ENCODE measurements at regions not wholly inside any gene's neighbourhood (a gene's known extent, or its start where the extent isn't known, plus 50 kb on each side); places are given as distances from the start of the nearest gene placed in this dataset.

DNA sequence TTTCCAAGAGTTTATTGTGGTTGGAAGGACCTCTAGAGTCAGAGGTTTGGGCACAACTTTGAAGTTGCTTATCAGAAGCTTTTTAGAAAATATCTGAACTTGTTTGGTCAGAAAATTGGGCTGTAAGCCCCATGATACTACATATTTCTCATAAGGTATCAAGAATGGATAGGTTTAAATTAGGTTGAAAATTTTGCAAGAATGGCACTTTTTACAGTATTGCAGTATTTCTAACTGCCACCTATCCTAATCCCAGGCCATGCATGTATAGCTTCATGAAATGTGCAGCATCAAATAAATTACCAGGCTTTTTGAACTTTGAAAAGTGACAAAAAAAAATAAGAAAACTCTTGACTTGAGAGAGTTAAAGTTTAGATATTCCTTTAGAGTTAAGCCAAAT lies 367.2 kb downstream of the FIGN start:
- no peak for DNase-seq (ENCODE audit: low read depth)

DNA sequence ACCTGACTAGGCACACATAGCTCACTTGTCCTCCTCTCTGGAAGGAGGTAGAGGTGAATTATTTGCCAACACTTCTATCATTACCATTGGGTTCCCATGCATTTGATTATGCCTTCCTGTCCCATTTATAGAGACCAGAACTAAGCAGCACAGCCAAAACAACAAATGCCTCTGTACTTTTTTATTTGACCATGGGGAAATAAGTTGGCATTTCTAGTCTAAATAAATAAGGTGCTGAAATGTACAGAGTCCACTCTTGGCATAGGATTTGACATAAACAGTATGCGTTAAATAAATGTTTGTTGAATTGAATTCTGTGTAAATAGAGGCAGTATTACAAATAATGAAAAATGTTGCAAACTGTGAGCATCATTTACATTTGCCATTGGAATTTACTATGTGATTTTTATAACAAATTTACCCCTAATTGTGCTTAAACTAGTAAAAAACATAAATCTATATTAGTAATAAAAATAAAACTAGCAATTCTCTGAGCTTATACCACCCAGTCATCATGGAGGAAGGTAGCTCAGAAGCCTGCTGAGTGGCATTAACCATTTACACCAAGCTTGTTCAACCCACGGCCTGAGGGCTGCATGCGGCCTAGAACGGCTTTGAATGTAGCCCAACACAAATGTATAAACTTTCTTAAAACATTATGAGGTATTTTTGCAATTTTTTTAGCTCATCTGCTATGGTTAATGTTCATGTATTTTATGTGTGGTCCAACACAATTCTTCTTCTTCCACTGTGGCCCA lies 367.8 kb downstream of the FIGN start:
- no peak for DNase-seq (ENCODE audit: low read depth)

DNA sequence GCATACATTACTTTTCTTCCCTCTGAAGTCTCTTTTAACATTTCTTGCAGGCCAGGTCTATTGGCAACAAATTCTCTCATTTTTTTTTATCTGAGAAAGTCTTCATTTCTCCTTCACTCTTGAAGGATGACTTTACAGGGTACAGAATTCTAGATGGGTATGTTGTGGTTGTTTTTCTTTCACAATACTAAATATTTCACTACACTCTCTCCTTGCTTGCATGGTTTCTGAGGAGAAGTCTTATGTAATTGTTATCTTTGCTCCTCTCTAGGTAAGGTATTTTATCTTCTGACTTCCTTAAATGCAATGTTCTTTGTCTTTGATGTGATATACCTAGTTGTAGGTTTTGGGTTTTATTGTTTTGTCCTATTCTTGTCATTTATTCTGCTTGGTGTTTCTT lies 371.1 kb downstream of the FIGN start:
- DNase-seq (ENCODE audit: low read depth), result no peak

DNA sequence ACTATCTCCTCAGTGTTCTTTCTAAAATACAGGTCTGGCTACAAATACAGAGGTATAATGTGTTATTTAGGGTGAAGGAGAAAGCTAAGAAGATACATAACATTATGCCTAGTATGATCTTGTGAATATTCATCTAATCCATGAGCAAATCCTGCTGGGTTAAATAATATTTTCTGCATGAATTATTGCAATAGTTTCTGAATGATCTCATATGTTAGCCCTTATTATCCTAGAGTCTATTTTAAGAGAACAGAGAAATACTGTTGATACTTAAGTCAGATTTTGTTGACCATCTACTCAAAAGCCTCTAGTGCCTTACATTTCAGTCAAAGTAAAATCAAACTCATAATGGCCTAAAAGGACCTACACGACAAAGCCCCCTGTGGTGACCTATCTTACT lies 382.3 kb downstream of the FIGN start:
- no peak for DNase-seq (ENCODE audit: low read depth)

DNA sequence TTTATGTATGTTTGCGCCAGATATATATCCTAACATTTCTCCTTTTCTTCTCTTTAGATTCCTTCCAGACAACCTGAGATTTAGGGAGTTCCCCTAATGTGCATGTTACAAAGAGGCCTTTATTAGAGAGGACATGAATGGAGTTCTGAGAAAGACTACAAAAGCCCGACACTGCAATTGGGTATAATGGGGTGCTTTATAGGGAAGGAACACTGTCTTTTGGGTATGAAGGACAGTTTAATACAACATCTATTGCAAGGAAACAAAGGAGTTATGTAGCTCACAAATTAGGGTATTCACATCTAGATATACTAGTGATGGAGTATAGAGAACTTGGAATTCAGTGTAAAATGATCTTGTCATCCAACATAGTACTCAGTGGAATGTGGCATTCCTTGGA lies 383.8 kb downstream of the FIGN start:
- DNase-seq (ENCODE audit: low read depth), result no peak

DNA sequence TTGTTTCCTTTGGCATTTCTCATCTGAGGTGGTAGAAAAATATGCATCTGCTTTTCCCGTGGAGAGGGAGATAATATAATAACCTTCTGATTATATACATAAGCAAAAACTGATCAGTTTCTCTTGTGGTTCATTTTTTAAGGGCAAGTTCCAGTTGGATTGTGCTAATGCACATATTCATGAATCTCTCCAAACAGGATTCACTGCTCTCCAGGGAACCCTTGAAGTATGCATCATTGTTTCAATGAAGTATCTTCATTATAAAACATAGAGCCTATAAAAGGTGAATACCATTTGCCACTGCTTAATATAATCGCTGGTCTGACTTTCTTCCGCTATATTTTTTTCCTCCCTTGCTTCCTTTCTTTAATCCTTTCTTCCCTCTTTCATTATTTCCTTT lies 384.7 kb downstream of the FIGN start:
- DNase-seq (ENCODE audit: low read depth), result no peak

DNA sequence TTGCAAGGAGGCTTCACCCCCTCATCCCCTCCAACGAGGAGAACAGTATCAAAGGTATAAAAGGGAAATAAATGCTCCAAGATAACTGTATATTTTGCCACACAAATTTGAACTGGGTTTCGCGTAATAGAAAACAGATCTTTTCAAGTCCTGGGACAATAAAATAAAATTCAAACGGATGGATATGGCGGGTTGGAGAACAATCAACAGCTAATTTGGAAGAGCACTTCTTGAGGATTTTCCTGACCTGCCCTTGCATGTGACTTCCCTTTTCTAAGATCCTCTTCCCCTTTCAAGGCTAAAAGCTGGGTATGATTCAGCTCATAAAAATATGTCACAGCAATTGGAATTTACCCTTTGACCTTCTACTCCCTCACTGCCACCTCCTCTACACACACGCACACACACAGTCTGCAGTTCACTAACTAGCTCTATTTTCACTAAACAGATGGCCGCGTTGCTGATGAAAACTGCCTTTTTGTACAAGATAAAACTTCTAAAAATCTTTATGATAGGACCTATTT lies 386.9 kb downstream of the FIGN start:
- no peak for DNase-seq (ENCODE audit: low read depth)

DNA sequence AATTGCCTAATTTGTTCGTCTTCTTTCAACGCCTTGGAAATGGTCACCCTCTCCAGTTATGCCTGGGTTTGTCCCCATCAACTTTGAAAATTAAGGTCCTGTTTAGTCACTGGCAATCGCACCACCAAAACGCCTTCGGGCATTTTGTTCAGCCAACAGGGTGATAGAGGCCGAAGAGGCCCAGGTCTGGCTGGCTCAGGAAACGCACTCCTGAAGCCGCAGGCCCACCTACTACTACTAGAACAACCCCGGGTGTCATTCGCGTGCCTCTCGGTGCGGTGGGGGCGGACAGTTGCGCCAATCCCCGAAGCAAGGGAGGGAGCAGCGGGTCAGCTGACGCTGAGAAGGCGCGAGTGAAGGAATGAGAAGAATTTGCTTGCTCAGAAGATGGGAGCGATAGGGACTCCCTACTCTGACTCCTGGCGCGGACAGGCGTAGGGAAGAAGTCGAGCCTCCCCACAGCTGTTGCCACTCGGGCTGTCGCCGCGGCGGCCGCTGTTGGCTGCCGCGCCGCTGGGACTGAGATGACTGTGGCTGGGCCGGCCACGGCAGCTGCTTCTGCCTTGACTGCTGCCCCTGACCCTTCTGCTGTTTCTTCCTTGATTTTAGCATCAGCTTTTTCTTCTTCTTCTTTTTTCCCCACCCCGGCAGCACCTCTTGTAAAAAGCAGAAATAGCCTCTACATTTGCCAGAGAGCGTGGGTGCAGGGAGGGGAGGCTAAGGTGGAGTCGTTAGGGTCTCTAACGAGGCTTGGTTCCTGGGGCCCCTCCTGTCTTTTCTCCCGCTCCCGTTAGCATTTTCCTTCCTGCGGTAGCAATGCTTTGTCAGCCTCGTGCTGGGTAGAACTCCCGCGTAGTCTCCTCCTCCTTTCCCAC lies 387.6 kb downstream of the FIGN start:
- DNase-seq (ENCODE audit: low read depth), result no peak

DNA sequence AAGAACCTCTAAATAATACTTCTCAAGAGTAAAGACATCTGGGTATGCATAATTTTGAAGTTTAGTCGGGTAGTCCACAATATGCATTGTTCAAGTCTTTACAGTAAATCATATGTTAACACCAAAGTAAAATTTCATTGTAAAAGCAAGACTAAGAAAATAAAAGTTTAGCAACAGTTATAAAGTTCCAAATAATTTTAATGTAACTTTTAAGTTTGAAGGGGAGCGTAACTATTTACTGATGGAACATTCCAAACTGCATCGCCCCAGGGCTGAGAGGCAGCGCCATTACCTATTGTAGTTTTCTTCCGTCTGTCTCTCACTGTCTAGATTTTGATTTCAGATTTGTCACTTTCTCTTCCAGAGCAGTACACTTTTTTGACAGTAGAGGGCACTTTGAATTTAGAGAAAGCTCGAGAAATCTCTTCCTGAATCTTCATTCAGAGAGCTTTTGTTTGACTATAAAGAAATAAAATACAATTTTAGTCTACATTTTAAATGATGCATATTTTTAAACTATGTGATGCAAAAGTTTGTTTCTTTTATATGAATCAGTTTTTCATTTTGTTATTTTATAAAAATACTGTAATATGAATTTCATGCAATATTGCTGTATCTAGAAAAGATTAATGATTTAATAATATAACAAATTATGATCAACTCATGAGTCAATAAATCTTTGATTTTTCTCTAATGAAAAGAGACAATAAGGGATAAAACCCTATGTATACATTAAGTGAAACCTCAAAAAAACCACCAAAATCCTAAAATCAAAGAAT lies 389.8 kb downstream of the FIGN start:
- DNase-seq (ENCODE audit: low read depth), result no peak

DNA sequence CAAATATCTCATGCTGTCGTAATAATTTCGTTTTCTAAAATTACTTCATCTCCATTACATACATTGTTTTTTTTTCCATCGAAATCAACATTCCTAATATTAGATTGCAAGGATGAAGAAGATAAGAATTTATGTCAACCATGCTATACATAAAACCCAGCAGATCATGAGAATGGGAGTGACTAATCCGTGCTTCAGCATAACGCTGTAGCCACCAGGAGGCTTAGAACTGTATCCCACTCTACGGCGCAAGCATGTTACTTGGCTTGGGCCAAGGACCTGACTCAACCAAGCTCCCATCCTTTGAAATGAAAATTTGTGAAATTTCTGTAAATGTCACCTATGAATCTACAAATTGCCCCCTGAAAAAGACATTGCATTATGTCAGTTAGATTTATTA lies 392.5 kb downstream of the FIGN start:
- DNase-seq (ENCODE audit: low read depth), result no peak

DNA sequence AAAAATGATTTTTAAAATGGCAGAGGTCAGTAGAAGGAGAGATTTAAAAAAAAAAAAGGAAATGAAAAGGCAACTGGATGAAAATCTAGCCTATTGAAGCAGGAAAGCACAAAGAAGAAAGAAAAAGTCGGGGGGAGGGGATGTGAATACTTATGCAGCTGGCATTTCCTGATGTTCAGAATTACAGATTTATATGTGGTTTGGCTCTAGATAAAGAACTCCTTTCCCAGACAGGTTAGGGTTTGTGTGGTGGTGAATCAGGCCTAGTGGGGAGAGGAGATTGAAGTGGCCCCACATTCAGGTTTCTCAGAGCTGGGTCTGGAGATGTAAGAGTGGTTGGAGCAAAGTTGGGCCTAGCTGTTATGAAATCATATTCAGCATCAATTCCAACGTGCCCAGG lies 394.4 kb downstream of the FIGN start:
- DNase-seq (ENCODE audit: low read depth), result no peak

DNA sequence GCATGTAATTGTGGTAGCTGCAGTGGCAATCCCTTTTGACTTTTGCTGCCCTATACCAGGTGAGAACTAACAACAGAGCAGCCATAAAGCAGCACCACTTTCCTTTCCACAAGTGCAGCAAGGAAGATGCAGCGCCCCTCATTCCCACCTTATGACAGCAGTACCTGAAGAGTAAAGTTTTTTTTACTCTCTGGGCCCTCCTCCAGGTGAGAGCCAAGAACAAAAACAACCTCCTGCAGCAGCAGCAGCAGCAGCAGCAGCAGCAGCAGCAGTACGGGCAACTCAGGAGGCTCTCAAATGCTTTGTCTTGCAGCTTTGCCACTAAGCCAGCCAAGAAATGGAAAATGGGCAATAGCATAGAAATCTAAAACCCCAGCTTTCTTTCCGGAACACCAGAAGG lies 397.5 kb downstream of the FIGN start:
- DNase-seq (ENCODE audit: low read depth), result no peak

DNA sequence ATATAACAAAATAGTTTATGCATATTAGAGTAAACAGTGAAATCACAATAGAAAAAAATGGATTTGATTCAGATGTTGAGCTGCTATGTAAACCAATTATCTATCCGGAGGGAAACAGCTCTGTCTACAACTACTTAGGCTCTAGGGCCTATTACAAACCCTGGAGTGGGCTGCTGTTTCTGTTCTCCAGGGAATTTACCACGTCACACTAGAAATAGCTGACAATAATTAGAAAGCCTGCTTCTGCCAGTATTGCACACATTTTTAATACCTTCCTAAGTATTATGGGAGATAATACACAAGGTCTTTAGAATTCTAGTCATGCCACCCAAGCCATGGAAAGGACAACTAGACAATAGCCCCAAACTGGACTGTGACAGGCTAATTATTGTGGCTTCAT lies 411.1 kb downstream of the FIGN start:
- no peak for DNase-seq (ENCODE audit: low read depth)

DNA sequence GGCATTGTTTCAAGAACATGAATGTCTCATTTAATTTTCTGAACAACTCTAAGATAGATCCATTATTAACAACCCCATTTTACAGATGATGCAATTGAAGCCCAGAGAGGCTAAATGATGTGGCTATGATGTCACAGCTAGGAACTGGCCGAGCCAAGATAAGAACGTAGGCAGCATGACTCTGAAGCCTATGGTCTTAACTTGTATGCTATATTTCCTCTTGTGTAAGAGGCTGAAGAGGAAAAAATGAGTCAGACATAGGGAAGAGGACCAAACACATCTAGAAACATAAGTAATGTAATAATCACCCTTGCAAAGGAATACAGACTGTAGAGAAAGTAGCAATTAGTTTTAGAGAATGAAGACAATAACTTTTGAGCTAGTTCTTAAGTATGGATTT lies 416.8 kb downstream of the FIGN start:
- DNase-seq (ENCODE audit: low read depth), result no peak

DNA sequence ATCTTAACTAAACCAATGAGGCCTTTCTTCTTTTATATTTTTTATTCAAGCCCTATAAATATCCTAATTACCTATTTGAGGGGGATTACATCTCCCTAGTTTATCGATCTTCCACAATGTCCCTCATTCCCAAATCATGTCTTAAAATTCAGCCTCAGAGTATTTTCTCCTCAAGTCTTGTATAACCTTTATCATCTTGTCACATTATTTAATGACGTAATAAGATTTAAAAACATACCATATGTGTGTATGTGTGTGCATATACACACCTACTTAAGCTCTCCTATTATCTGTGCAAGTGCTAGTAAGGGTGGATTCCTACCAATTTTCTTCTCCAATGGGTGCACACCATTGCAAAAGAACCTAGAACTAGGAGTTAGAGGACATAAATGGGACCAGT lies 421.1 kb downstream of the FIGN start:
- no peak for DNase-seq (ENCODE audit: low read depth)

DNA sequence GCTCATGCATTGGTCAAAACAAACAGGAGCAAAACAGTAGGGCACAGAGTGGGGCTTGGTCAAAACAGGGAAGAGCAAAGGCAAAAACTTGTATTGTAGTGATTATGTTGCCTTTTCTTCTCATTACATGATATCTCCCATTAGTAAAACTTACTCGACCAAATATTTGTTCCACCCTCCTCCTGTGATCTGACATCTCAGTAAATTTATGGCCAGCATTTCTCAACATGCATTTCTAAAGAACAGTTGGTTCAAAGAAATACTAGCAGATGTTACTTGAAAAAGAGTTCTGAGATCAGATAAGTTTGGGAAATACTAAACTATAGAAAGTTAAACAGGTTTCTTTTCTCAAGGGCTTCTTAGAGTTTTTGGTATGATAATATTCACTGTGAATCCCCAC lies 423.1 kb downstream of the FIGN start:
- no peak for DNase-seq (ENCODE audit: low read depth)

DNA sequence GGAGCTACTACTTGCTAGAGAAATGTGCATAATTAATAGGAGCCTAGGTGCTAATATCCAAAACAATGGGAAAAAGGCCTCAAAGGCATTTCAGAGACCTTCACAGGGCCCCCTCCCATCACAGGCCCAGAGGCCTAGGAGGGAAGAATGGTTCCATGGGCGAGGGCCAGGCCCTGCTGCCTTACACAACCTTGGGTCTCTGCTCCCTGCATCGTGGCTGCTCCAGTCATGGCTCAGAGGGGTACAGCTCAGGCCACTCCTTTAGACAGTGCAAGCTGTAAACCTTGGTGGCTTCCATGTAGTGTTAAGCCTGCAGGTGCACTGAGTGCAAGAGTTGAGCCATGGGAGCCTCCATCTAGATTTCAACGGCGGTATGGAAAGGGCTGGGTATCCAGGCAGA lies 429.2 kb downstream of the FIGN start:
- no peak for DNase-seq (ENCODE audit: low read depth)

DNA sequence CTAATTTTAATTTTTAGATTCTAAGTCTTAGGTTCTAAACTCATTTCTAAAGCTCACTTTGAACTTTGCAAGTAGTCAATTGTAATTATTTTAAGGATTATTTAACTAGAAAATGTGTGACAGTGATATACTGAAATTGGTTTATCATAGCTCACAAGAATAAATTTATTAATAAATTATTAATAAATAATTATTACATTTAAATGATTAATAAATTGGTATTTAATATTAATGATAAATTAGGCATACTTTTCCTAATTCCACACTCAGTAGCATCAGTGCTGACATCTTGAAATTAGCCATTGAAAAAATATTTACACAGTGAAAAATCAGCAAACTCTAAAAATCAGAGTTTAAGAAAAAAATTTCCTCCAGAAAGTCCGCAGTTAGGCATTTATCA lies 433.7 kb downstream of the FIGN start:
- no peak for DNase-seq (ENCODE audit: low read depth)

DNA sequence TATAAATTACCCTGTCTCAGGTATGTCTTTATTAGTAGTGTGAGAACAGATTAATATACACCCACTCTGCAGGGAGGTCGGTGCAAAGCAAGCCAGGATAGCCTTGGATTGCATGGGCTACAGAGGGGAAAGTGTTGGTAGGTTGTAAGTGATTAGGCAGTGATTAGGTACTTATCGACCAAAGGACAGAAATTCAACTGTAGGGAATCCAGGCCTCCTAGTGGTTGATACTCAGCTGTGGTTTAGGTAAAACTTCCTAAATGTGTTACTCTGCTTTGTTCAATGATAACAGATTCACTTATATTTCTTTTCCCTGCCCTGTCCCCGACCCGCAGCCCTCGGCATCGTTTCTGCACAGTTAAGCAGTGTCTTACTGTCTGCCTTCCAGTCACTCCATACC lies 444.0 kb downstream of the FIGN start:
- no peak for DNase-seq (ENCODE audit: low read depth)

DNA sequence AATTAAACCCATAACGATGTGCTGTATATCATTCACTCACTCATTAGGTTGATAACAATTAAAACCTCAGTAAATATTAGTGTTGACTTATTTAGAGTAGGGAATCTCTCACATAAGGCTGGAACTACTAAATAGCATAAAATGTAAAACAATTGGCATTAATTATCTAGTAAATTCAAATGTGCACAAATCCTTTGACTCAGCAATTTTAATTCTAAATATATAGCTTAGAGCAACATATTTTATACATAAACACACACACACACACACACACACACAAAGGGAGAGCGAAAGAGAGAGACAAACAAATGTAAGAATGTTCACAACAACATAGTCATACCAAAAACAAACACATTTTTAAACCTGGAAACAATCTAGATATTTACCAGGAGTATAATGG lies 443.1 kb upstream of the KCNH7 start:
- DNase-seq (ENCODE audit: low read depth), result no peak

DNA sequence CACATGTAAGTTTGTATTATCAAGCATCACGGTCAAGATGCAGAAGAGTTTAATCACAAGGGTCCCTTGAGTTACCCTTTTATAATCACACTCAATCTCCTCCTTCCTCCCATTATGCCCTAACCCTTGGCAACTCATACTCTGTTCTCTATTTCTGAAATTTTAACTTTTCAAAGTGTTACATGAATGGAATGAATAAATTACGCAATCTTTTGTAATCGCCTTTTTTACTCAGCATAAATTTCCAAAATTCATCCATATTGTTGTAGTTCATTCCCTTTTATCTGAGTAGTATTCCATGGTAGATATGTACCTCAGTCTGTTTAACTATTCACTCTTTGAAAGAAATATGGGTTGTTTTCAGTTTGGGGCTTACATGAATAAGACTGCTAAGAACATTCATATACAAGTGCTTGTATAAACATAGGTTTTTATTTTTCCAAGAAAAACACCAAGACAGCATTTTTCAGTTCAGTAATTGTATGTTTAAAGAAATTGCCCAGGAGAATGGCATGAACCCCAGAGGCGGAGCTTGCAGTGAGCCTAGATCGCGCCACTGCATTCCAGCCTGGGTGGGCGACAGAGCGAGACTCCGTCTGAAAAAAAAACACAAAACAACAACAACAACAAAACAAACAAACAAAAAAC lies 430.9 kb upstream of the KCNH7 start:
- no peak for DNase-seq (ENCODE audit: low read depth)

DNA sequence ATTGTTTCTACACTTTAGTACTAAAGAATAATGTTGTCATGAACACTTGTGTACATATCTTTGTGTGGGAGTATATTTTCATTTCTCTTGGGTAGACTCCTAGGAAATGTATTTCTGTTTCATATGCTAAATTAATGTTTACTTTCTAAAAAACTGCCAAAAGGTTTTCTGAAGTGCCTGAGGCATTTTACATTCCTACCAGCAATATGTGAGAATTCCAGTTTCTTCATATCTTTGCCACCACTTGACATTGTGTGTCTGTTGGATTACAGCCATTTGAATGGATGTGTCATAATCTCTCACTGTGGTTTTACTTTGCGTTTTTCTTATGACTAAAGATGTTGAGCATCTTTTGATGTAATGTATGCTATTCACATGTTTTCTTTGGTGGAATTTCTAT lies 428.2 kb upstream of the KCNH7 start:
- DNase-seq (ENCODE audit: low read depth), result no peak
